ENCODE measurements at regions not wholly inside any gene's neighbourhood (a gene's known extent, or its start where the extent isn't known, plus 50 kb on each side); places are given as distances from the start of the nearest gene placed in this dataset.

DNA sequence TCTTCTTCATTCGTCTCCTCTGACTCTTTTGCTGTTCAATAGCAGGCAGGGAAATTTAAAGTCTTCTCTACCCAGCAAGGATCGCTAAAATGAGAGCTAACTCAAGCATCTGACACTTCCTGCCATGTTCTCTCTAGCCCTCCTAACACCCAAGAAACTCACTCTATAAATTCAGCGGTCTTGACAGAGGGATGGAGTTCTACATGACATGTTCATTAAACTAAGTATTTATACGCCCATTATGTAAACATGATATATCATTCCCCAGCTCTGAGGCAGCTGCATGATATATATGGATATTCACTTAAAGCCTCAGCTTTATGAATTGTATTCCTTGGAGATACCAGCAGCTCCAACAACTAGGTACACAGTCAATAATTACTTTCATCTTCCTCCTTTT is 231.0 kb downstream of the METTL4 start:
- TF ChIP-seq POLR2AphosphoS5 (IDR thresholded peaks at IDR 0.05; ENCODE audit: insufficient read depth in 1 of 2, low read depth in 1 of 2) = no peak
- TF ChIP-seq, protein P1, sequence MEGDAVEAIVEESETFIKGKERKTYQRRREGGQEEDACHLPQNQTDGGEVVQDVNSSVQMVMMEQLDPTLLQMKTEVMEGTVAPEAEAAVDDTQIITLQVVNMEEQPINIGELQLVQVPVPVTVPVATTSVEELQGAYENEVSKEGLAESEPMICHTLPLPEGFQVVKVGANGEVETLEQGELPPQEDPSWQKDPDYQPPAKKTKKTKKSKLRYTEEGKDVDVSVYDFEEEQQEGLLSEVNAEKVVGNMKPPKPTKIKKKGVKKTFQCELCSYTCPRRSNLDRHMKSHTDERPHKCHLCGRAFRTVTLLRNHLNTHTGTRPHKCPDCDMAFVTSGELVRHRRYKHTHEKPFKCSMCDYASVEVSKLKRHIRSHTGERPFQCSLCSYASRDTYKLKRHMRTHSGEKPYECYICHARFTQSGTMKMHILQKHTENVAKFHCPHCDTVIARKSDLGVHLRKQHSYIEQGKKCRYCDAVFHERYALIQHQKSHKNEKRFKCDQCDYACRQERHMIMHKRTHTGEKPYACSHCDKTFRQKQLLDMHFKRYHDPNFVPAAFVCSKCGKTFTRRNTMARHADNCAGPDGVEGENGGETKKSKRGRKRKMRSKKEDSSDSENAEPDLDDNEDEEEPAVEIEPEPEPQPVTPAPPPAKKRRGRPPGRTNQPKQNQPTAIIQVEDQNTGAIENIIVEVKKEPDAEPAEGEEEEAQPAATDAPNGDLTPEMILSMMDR (IDR thresholded peaks at IDR 0.05) = no peak
